NB4 (cell line): ENCODE measurements at regions not wholly inside any gene's neighbourhood (a gene's known extent, or its start where the extent isn't known, plus 50 kb on each side); places are given as distances from the start of the nearest gene placed in this dataset.
A peak's percentile ranks its signal among the peaks of the same experiment; 100 is the strongest.

Experiments used
- DNase-seq: peaks from one replicate; pipeline ENCODE4 v3.0.0; 2010; ENCODE audit warnings: low read depth
- H3K4me3 ChIP-seq: one replicate; pipeline ENCODE4 v1.5.1; 2011; ENCODE audit warnings: mild to moderate bottlenecking, low read depth, low read length, moderate library complexity
- MAX ChIP-seq: IDR thresholded peaks from 2 replicates; pipeline ENCODE4 v1.6.1; 2011; ENCODE audit warnings: low read depth, low read length
- MYC ChIP-seq: IDR thresholded peaks from 2 replicates; pipeline ENCODE4 v1.6.1; 2011; ENCODE audit warnings: low read depth, low read length
- POLR2A ChIP-seq: IDR thresholded peaks from 2 replicates; pipeline ENCODE4 v1.6.1; 2011; ENCODE audit warnings: mild to moderate bottlenecking; ENCODE audit not compliant: insufficient read length; ENCODE audit errors: extremely low read depth
- TF ChIP-seq, protein P1 (sequence below): IDR thresholded peaks from one replicate; pipeline ENCODE4 v1.5.1; 2012; ENCODE audit warnings: low read depth, low read length

- no peak for DNase-seq
- TF ChIP-seq, protein P1, sequence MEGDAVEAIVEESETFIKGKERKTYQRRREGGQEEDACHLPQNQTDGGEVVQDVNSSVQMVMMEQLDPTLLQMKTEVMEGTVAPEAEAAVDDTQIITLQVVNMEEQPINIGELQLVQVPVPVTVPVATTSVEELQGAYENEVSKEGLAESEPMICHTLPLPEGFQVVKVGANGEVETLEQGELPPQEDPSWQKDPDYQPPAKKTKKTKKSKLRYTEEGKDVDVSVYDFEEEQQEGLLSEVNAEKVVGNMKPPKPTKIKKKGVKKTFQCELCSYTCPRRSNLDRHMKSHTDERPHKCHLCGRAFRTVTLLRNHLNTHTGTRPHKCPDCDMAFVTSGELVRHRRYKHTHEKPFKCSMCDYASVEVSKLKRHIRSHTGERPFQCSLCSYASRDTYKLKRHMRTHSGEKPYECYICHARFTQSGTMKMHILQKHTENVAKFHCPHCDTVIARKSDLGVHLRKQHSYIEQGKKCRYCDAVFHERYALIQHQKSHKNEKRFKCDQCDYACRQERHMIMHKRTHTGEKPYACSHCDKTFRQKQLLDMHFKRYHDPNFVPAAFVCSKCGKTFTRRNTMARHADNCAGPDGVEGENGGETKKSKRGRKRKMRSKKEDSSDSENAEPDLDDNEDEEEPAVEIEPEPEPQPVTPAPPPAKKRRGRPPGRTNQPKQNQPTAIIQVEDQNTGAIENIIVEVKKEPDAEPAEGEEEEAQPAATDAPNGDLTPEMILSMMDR = no peak
- no peak for TF ChIP-seq MAX
- TF ChIP-seq POLR2A = no peak
- no peak for TF ChIP-seq MYC
- H3K4me3 ChIP-seq = no peak overlapping the region
Observed at GRCh38 chr20:20851385-20851784, 138.9 kb upstream of the RALGAPA2 start.

DNA sequence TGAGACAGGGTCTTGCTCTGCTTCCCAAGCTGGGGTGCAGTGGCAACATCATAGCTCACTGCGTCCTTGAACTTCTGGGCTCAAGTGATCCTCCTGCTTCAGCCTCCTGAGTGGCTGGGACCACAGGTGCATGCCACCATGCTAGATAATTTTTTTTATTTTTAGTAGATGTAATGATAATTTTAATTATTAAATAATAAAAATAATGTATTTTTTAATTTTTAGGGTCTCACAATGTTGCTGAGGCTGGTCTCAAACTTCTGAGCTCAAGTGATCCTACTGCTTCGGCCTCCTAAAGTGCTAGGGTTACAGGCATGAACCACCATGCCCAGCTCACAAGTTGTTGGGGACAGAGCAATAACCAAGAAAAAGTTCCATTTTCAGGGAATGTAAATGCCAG, 138.0 kb upstream of the RALGAPA2 start:
- TF ChIP-seq MYC = no peak
- TF ChIP-seq MAX = no peak
- TF ChIP-seq, protein P1 = no peak
- TF ChIP-seq POLR2A = no peak

DNA sequence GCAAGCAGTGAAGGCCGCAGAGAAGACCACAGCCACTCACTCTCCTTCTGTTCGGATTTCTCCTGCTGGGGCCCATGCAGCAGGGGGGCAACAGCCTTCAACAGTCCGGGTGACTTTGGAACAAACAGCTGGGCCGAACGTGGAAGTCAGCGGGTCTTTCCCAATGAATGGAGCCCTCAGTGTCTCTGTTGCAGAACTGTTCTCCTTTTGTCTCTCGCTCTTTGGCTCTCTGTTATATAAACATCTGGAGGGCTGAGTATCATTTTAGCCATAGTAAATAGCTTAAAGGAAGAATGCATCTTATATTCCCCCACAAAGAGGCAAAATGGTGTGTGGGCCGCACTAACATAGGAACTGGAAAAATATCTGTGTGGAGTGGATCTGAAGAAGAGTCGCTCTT, 136.7 kb upstream of the RALGAPA2 start:
- no peak overlapping the region for H3K4me3 ChIP-seq
- DNase-seq = no peak
- TF ChIP-seq MYC = no peak
- no peak for TF ChIP-seq POLR2A
- TF ChIP-seq, protein P1 = no peak
- TF ChIP-seq MAX = no peak

More for the DNA sequence above, 138.0 kb upstream of the RALGAPA2 start:
- no peak for DNase-seq
- no peak overlapping the region for H3K4me3 ChIP-seq

DNA sequence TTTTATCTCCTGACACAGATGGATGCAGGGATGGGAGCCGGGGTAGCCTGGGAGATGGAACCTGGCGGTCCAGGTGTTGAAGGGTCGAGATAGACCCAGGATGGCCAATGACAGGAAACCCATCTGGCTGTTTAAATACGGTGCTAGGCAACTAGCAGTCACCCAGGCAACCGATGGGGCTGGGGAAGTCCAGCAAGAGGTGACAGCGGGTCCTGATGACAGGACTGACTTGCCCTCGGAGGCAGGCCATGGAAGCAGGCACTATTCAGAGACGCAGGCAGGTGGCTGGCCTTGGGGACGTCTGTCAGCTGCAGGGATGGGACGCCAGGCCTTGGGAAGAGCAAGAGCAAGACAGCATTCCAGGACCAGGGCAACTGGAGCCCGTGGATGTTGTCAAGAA, 135.4 kb upstream of the RALGAPA2 start:
- DNase-seq = no peak
- TF ChIP-seq MYC = no peak
- TF ChIP-seq, protein P1 = no peak
- TF ChIP-seq MAX = no peak
- TF ChIP-seq POLR2A = no peak
- no peak overlapping the region for H3K4me3 ChIP-seq

DNA sequence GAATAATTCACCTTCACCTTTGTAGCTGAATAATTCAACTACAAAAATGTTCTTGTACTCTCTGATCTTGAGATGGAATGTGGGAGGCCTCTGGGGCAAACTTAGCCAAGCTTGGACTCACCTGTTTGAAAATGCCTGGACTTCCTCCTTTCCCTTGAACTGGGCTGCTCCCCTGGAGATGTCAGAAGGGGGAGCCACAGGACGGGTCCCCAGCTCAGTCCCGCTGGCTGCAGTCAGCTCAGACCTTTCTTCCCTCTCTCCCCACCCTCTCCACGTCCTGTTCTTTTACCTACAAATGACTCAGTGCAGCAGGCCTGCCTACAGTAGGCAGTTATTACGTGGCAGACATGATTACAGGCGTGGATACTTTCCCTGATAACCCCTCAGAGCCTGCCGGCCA, 131.5 kb upstream of the RALGAPA2 start:
- peak; percentile 47 for DNase-seq

More for the DNA sequence above, 131.5 kb upstream of the RALGAPA2 start:
- H3K4me3 ChIP-seq = no peak overlapping the region
- no peak for TF ChIP-seq MAX
- TF ChIP-seq, protein P1 = peak; percentile 34
